Activated CD8-positive, alpha-beta memory T cell treated with anti-CD3 and anti-CD28 coated beads, Interleukin-2, amount 50 U/mL, for 24 hours (primary cell): ENCODE measurements at regions not wholly inside any gene's neighbourhood (a gene's known extent, or its start where the extent isn't known, plus 50 kb on each side); places are given as distances from the start of the nearest gene placed in this dataset.
"Not testable (repeated sequence)": the region's sequence is repeated elsewhere in the genome, so short reads cannot be mapped to it uniquely, and the experiment has no call there.

Experiments
- DNase-seq: peaks from one replicate; pipeline ENCODE4 v3.0.0-alpha.2; 2020; ENCODE audit errors: extremely low read depth

DNA sequence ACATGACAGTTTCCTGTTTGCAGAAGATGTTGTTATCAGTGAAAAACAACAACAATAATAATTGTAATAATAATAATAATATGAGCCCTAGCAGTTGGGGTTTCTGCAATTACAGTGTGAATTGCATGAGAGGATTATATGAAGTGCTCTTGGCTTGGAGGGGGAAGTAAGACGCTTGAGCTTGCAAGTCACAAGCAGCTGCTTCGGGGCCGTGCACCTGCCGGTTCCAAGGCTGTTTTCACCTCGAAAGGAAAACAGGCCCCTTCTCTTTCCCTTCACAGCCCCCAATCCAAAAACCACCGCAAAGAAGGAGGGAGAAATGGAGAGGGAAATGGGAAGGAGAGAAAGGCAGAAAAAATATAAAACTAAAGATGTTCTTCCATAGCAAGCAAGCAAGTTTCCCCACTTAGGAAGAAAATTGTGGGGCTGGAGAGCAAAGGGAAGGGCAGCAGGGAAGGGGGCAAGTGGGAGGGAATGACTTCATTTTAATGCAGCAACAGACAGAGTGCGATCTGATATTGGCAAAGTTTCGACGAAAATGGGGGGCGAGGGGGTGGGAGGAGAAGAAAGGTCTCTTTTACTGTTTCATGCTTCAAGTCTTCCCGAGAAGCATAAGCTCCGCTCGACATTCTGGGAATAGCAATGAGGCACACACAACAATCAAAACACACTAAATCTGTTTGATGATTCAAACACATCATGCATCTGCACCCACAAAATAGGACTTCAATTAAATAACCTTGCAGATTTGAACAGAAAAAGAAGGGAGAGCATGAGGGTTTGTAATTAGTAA lies 284.2 kb upstream of the ATP11B start:
- DNase-seq: no peak

DNA sequence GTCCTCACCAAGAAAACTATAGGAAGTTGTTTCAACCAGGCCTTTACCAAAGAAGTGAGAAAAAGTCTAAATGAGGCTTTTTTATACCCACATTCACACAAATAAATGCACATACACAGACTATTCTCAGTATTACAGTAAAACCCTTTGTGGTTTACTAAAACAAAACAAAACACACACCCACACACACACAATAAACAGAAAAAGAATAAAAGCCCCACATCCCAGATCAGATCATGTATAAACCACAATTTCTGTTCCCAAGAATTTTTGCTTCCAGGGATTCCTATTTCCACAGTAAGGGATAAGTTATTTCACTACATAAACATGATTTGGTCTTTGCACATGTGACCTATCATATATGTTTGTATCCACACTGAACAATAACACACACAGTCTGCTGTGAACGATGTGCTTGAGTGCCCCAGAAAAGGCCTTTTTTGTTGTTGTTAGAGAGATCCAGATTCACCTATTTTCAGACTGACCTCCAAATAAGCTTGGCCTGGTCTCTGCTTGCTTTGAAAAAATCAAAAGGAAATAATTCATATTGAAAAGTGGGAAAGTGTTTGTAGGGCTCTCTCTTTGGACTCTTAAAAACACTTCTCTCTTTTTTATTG lies 283.4 kb upstream of the ATP11B start:
- DNase-seq: no peak

DNA sequence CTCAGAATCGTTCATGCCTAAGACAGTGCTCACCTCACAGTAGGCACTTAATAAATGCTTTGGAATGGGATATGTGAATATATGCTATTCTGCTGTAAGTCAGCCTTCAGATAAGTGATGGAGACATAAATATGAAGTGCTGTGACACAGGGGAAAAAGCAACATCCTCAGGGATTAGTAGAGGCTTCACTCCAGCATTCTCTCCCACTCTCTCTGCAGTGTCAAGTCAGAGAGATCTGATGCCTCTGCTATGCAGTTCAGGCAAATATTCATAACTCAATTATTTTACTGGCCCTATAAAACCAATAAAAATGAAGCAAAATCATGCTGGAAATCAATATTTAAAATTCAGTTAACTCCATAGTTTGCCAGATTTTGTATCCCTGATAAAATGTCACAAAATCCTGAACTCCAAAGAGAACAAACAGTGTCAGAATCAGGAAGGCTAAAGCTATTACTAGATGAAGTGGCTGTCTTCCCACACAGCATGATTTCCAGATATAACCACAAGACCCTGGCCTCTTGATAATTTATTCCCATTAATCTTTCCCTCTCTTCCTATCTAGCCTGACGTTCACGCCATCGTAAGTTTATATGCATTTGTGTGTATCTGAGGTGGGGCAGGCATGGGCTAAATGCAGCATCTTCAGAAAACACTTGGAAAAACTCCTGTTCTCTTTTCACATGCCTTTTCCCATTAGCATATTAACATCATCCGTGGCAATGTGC lies 278.9 kb upstream of the ATP11B start:
- no peak for DNase-seq

DNA sequence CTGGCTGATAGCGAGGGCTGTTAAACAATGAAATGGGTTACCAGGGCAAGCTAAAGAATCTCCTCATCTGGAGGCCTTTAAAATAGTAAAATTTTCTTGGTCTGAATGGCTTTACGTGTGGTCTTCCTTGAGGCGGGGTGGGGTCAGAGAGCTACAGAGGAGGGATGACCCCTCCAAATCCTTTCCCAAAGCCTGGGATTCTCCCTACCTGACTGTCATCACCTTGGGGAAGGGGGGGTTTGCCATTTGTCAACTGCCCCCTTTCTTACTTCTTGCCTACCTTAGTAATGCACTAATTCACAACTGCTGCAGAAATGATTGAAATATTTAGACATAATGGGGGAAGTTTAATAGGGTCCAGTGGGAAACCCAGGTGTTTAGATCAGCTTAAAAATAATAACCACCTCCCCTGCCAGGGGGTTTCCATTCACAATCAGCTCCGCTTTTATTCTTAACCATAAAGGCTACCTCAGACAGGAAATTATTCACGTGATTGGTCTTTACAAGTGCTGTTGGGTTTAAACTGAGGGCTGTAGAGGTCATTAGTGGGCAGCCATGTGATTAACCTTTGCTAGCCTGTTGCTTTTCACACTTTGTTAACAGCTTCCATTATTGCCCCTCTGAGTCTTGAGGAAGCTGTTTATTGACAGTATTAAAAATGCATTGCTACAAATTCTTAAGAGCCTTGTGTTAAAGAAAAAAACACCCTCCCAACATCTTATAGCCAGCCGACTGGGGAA lies 276.5 kb upstream of the ATP11B start:
- no peak for DNase-seq

DNA sequence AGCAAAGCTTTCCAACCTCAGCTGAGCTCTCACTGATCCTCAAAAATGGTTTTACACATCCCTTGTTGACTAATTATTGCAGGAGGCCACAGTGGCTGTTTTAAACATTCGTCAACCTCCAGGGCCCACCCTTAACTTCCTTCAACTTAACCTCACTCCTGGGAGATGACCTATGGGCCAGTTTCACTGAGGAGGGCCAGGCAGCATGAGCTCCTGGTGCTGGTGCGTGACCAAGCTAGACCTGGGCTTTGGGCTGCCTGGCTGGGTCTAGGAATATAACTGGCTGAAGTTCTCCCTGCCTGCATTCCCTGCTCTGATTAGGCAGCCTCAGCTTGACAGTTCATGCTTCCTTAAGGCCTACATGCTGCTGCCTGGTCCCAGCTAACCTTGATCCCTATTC lies 273.7 kb upstream of the ATP11B start:
- no peak for DNase-seq

DNA sequence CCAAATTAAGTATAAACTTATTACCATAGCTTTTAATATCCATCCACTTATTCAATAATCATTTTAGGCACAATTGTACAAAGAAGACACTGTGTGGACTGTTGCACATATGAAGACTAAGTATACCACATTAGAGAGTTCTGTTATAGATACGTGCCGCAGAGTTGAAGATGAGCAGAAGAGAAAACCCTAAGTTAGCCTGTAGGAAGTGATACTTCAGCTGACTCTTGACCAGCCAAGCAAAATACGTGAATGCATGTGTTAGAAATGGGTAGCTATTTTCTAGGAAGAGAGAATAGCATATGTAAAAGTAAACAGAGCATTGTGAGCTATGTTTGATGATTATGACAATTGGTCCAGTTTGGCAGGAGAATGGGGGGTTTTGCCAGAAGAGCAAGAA lies 272.0 kb upstream of the ATP11B start:
- no peak for DNase-seq

DNA sequence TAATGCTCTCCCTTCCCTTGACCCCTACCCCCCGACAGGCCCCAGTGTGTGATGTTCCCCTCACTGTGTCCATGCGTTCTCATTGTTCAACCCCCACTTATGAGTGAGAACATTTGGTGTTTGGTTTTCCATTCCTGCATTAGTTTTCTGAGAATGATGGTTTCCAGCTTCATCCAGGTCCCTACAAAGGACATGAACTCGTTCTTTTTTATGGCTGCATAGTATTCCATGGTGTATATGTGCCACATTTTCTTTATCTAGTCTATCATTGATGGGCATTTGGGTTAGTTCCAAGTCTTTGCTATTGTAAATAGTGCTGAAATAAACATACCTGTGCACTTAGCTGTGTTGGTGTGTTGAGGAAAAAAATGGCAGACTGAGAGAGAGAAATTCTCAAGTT lies 269.9 kb upstream of the ATP11B start:
- DNase-seq: not testable (repeated sequence)

DNA sequence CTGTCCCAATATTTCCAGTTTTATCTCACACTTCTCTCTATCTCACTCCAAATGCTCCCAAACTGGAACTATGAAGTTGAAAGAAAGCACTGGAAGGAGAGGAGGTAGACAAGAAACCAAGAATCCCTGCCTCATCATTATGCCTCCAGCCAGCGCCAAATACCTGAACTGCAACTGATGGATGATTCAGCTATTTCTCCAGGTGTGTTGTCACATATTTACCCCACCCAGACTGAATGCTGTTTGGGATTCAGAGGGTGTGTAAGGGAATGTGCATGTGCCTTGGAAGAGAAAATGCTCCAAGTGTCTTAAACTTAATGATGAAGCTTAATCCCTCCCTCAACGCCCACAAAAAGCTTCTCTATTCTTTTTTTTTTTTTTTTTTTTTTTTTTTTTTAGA lies 269.5 kb upstream of the ATP11B start:
- no peak for DNase-seq

DNA sequence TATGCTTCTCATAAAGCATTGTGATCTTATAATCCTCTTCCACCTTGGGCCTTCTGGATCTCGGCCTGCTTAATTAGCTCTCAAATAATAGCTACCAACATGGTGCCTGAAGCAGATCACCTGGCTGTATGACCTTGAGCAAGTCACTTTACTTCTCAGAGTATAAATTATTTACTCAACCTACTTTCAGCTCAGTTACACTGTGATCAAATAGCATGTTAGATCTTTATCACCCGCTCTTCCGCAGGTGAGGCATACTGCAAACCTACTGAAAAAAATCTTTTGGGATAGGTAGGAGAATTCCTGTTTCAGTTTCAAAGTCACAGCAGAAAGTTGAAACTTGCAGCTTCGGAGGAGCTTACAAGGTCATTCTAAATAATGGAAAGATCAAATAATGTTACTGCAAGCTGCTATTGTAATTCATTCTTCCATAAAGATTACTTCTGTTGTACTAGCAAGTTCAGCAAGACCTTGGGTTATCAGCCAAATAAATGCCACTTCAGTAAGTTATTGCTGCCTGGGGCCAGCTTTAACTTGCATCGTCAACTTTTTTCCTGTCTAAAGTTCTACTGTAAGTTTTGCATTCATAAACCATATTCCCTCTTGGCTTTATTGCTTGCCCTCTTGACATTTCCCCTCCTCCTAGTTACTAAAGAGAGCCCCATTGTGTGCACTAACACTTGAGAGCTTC lies 268.4 kb upstream of the ATP11B start:
- DNase-seq: no peak

DNA sequence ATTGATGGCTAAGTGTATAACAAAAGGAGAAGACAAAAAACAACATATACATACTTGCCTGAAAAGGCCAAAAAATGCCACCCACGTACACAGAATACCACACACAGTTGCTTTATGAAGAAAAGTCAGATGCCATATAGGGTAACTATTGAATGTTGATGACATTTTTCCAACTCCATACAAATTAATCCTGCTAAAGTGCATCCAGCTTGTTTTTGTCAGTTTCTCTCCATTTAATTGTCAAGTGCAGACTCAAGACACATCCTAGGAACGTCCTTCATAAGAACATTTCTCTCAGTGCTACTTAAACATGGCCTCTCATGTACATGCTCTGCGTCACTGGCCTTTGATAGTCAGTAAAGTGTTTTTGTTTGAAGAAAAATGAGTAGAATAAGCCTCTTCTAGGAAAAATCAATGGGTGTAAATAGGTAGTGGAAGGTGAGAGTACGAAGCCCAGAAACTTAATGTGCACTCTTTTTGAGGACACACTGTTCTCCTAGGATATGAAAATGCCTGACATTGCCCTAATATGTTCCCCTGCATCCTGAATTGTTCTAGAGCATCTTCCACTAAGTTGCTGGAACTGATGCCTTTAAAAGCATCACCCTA lies 267.4 kb upstream of the ATP11B start:
- no peak for DNase-seq

DNA sequence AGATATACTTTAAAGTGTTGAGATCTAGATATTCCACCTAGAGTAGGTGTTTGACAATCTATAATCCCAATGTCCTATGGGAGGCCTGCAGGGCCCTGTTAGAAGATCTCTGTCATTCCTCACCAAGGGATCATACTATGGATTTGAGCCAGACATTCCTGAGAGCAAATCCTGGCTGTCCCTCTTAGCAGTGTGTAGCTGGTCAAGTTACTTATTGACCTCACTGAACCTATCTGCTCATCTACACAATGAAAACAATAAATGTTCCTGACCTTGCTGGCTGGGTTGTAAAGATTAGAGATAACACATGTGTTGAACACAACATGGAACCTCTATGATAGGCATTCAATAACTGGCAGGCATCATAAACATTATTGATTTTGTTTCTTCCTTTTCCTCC lies 265.6 kb upstream of the ATP11B start:
- no peak for DNase-seq

DNA sequence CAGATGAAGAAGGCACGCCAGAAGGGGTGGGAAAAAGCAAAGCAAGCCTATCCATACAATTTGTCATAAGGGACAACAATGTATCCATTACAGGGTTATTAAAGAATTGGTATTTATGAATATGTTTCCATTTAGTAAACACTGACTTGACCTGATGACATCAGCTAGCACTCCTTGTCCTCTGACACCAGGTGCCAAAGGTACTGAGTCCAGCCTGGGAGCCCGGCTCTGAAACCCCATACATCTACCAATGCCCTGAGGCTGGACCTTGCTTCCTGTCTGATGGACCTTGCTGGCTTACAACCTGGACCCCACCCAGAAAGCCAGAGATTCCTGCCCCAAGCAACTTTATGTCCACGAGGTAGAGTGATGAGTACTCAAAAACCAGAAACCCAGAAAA lies 263.0 kb upstream of the ATP11B start:
- DNase-seq: no peak

DNA sequence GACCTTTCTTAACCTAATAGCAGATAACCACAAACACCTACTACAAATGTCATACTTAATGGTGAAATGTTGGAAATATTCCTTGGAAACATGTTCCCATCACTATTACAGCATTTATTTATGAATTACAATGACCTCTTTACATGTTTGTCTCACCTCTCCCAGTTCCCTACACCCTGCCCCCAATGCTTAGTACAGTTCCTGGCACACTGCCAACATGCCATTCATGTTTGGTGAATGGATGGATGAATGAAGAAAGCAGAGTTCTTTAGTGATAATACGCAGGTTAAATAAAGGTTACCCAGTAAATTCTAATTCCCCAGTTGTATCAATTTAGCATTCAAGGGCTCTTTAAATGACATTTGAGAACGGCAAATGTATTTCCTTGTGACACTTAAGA lies 259.9 kb upstream of the ATP11B start:
- DNase-seq: no peak

DNA sequence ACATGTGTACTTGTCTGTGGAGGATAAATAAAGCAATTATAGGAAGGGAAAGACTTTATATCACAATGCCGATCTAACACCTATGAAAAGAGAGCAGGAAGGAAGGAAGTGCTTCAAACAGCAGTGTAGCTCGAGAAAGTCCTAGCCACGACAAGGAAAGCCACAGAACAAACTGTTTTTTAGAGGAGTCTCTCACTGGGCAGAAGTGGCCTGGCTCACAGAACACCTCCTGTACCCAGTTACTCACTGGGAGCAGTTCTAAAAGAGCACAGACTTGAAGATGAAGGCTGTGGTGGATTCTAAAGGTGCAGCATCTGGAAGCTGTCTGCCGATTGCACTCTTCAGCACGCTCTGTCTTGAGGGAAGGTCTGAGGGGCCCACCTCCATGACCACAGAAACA lies 248.8 kb upstream of the ATP11B start:
- DNase-seq: no peak

DNA sequence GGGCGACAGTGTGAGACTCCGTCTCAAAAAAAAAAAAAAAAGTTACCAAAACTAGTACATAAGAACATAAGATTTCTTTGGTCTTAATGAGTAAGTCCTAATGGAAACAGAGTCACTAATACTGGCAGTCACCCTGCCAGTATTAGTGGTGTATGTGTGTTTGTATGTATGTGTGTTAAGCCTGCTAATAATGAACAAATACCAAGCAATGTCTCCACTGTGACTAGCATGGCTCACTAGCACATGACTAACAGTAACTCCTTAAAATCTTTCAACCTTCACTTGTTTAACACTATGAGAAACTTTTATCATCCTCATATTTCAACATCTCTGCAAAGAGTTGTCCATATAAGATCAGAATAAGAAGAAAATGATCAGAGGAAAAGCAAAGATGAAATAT lies 231.0 kb upstream of the ATP11B start:
- DNase-seq: no peak

DNA sequence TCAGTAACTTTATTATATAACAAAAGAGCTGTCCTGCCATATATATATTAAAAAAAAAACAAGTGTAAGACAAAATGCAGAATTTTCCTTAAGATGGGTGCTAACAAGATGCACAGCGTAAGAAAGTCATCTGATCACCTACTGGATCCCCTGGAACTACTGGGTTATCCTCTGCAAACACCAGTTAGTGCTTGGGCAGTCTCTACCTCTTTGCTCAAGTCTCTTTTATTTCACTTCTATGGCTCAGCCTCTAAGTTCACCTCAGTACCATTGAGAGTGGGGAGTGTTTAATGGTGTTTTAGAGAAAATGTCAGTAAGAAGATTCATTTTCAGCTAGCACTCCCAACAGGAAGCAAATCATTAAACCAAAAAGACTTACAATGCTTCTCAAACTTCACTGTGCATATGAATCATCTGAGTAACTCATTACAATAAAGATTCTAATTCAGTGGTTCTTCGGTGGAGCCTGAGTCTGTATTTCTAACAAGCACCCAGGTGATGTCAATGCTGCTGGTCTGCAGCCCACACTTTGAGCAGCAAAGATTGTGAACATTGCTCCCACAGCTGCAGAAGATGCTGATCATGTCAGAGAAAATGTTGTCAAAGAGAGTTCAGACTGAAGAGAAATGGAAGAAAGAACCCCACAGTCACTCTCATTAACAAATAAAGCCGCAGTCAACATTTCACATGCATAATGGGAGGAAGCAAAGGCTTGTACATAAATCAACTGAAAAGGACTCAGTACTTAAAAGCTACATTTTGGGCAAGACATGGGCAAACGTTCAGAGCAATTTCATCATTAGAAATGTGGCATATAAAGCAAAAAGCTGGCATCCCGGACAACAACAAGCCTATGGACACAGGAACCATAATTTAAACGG lies 227.1 kb upstream of the ATP11B start:
- no peak for DNase-seq

DNA sequence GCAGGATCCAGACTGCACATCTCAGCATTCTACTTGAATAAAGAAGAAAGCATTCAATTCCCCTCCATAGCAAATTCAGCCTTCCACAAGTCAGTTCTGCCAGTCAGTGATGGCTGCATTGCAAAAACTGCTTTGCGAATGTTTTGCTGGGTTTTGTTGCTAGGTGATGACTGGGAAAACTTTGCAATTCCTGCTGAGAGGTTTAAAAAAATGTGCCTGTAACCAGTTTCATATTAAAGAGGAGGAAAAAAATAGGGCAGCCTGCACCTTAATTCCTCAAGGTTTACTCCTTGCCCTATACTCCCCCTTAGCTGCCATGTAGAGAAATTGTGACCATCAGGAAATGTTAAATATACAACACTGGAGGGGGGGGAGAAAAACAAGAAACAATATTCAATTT lies 225.6 kb upstream of the ATP11B start:
- DNase-seq: no peak

DNA sequence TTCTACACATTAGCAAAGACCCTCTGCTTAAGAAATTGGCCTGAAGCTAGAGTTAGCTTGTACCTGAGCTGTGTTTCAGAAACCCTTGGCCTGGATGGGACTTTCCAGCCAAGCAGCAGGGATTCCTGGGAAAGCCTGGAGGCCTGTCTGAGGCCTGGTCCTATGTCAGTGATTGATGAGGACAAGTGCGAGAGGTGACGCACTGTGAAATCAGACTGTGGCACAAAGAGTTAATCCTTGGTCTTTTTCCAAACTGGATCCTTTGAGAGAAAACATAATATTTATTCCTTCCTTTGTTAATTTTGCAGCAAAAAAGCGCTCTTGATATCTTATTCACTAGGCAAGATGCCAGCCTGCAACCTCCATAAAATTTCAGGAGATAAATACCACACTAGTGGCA lies 225.0 kb upstream of the ATP11B start:
- DNase-seq: no peak

DNA sequence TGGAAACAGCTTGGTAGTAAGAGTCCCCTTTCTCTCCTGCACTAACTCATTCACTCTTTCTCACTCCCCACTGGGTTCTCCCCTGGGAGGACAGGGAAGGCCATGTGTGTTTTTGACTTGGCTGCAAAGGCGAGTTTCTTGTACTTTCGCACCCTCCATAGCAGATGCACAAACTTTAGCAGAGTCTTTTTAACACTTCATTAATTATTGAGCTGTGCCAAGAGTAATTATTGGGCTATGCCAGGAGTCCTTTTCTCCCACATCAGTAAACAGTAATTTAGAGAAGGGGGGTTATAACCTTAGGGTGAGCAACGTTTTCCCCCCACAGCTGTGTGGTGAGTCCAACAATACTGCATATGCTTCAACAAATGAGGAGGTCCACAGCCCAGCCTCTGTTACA lies 224.4 kb upstream of the ATP11B start:
- no peak for DNase-seq

DNA sequence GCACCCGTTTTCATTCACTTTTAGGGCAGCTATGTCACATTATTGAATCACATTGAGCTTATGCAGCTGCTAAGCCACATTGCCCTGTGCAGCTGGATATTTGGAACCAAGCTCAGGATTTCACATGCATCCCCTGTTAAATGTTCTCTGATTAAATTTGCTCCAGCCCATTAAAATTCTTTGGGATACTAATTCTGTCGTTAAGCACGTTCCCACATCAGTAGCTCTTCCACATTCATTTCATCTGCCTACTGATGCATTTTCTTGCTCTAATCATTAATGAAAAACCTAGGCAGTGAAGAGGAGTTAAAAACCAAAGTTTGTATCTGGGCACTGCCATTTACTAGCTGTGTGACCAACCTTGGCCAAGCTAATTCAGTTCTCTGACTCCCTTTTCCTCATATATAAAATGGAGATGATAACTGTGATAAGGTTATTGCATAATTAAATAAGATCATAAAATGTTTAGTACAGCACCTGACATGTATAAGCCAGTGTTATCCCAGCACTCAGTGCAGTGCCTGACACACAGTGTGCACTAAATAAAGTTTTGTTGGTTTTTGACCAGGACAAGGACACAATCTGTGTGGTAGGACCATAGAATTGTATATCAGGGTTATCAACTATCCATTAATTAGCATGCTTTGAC lies 222.2 kb upstream of the ATP11B start:
- DNase-seq: no peak
